Ishikawa (cell line): ENCODE measurements at regions not wholly inside any gene's neighbourhood (a gene's known extent, or its start where the extent isn't known, plus 50 kb on each side); places are given as distances from the start of the nearest gene placed in this dataset.

Experiments used
- CEBPB ChIP-seq: IDR thresholded peaks from 2 replicates; pipeline ENCODE4 v1.6.1; 2012
- CREB1 ChIP-seq: IDR thresholded peaks from 2 replicates; pipeline ENCODE4 v1.6.1; 2012; ENCODE audit warnings: low read depth
- EGR1 ChIP-seq: IDR thresholded peaks from 2 replicates; pipeline ENCODE4 v1.6.1; 2012
- EP300 ChIP-seq: IDR thresholded peaks from 2 replicates; pipeline ENCODE4 v1.6.1; 2012; ENCODE audit warnings: borderline replicate concordance
- FOXM1 ChIP-seq: IDR thresholded peaks from 2 replicates; pipeline ENCODE4 v1.6.1; 2012; ENCODE audit warnings: low read depth, borderline replicate concordance
- MAX ChIP-seq: IDR thresholded peaks from 2 replicates; pipeline ENCODE4 v1.6.1; 2012
- NFIC ChIP-seq: IDR thresholded peaks from 2 replicates; pipeline ENCODE4 v1.6.1; 2012
- RAD21 ChIP-seq: IDR thresholded peaks from 2 replicates; pipeline ENCODE4 v1.6.1; 2012; ENCODE audit warnings: low read depth
- REST ChIP-seq: IDR thresholded peaks from 2 replicates; pipeline ENCODE4 v1.6.1; 2012; ENCODE audit warnings: low read depth, mild to moderate bottlenecking
- TAF1 ChIP-seq: IDR thresholded peaks from 2 replicates; pipeline ENCODE4 v1.6.1; 2012; ENCODE audit warnings: low read depth, mild to moderate bottlenecking
- TCF12 ChIP-seq: IDR thresholded peaks from 2 replicates; pipeline ENCODE4 v1.6.1; 2012; ENCODE audit warnings: low read depth
- TEAD4 ChIP-seq: IDR thresholded peaks from 2 replicates; pipeline ENCODE4 v1.6.1; 2012
- YY1 ChIP-seq: IDR thresholded peaks from 2 replicates; pipeline ENCODE4 v1.6.1; 2012; ENCODE audit warnings: low read depth

DNA sequence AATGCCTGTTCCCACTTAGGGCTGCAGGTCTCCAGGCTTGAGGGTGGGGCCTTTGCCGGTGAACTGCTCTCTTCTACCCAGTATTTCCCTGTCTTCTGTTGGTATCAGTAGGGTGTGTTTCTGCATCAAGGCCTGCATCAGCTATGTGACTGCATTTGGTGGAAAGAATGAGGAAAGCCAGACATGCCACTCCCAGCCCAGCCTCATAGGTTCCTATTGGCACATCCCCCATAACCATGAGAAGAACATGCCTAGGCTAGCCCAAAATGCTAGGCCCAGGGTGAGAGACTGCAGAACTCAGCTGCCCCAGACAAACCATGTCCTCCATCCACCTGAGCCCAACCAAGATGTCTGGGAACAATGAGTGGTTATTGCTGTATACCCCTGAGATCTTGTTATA is 380.3 kb upstream of the ADARB2 start:
- TF ChIP-seq MAX, result no peak
- TF ChIP-seq REST, result no peak
- no peak for TF ChIP-seq YY1
- TF ChIP-seq EP300, result no peak
- TF ChIP-seq RAD21, result no peak
- no peak for TF ChIP-seq CREB1
- no peak for TF ChIP-seq TCF12
- TF ChIP-seq CEBPB, result no peak
- TF ChIP-seq TEAD4, result no peak
- TF ChIP-seq TAF1, result no peak
- no peak for TF ChIP-seq FOXM1
- no peak for TF ChIP-seq EGR1
- no peak for TF ChIP-seq NFIC
